ENCODE measurements at regions not wholly inside any gene's neighbourhood (a gene's known extent, or its start where the extent isn't known, plus 50 kb on each side); places are given as distances from the start of the nearest gene placed in this dataset.
A peak's percentile ranks its signal among the peaks of the same experiment; 100 is the strongest.

DNA sequence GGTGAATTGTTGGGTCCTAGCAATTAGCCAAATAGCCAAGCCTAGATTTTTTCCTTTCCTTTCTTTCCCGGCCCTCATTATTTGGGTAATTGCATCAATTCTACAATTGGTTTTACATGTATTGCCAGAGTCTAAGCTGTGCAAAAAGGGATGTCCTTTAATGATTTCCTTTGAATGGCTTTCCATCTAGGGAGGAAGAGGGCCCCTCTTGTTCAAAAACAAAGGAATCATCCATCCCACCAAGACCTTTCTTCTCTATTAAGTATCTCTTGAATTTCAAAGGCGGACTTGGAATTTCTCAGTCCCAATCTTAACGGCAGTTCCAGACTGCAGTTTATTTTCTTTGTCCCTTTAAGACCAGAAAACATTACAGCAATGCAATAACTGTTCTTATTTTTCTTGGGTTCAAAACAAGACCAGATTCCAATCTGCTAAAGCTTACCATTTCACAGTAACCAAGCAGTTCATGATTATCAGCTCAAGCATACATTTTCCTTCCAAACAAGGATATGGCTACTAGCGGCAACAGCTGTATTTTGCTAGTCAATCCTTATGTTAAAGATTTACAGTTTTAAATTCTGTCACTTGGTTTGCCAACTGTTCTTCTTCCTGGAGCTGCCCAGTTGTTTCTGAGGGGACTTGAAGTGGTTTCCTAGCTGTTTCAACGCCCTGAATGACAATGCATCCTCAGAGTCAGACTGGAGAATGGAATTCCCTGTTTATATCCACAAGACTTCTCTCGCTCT lies 91.4 kb upstream of the LRIG1 start:
- peak; percentile 74 for DNase-seq (ENCODE audit: low spot score)

DNA sequence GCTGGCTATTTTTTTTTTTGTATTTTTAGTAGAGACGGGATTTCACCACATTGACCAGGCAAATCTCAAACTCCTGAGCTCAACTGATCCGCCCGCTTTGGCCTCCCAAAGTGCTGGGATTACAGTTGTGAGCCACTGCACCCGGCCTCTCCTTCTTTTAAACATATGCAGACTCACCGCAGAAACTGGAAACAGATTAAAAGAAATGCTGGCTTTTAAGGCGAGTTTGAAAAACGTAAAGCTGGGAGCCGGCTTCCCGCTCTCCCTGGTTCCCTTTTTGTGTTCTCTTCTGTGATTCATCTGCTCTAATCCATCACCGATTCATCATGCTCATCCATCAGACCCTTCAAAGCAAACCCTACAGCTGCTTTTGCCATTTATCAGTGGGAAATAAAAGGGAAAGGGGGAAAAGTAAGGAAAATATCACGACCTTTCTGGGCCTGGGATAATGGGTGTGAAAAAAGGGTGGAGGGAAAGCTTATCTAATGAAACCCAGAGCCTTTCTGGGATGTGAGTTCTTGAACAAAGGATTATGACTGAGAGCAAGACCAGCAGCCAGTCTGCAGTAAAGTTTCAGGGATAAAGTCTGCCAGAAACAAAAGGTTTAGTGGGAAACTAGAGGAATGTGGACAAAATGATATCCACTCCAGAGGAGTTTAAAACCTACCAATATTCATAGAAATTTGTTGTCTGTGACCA lies 92.3 kb upstream of the LRIG1 start:
- DNase-seq (ENCODE audit: low spot score): peak; percentile 98

DNA sequence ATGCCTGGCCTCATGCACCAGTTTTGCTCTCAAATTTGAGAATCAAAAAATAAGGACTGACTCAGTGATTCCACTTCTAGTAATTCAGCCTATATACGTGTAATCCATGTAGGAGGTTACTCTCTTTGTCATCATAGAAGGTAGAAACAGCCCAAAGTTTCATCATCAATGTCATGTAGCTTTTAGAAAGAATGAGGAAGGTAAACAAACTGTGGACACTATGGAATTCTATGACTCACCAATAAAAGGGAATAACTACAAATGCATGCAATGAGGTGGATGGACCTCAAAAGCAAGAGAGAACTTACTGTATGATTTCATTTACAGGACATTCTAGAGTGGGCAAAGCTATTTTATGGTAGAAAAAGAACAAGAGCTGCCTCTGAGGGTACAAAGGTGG lies 93.2 kb upstream of the LRIG1 start:
- DNase-seq (ENCODE audit: low spot score): peak; percentile 16

DNA sequence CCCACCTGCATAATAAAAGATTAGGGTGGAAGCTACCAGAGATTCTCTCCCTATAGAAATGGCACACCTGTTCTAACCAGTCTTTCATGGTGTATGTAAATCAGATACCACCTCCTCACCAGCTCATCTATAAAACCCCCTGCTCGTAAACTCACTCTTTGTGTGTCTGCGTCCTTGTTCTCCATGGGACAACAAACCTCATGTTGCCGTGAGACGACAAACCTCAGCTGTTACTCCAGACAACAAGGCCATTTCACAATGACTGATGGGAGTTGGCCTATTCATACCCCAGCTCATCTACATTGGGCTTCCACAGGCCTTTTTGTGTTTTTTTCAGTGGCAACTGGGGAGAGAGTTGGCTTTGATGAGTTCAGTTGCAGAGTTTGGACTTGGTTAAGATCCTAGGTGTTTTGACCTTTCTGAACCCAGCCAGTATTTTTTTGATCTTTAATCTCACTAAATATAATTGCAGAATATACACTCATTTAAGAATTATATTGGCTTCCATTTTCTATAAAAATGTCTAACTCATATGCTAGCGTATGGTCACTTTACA lies 96.6 kb upstream of the LRIG1 start:
- DNase-seq (ENCODE audit: low spot score): no peak

DNA sequence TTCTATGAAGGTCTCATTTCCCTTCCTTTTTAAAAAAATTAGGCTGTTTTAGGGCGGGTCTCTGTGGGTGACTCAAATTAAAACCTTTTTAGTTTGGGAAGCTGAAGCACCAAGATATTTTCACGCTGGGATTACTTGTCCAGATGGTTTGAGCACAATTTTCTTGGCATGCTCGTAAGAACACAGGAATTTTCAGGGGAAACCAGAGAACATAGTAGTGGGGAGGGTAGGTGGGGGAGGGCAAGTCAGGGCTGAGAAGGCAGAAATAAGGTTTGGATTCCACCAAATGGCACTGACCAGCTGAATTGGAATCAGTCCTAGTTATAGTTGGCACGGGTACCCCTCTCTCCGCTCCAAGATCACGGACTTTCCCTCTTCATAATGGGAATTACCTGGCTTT lies 97.3 kb upstream of the LRIG1 start:
- peak; percentile 77 for DNase-seq (ENCODE audit: low spot score)

DNA sequence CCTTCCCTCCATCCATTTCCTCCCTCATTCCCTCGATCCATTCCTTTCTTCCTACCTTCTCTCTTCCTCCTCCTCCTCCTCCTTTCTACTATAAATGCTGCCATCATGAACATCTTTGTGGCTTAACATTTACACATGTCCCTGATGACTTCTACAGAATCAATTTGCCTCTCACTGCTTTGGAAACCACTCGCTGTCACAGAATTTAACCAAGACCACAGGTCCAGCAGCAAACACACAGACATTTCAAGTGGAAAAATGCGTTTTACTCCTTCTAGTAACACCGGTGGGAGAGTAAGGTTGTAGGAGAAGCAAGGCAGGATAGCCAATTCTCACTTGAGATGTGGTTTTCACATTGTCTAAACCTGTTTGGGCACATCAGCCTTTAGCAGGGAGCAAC lies 101.4 kb upstream of the LRIG1 start:
- DNase-seq (ENCODE audit: low spot score): no peak

DNA sequence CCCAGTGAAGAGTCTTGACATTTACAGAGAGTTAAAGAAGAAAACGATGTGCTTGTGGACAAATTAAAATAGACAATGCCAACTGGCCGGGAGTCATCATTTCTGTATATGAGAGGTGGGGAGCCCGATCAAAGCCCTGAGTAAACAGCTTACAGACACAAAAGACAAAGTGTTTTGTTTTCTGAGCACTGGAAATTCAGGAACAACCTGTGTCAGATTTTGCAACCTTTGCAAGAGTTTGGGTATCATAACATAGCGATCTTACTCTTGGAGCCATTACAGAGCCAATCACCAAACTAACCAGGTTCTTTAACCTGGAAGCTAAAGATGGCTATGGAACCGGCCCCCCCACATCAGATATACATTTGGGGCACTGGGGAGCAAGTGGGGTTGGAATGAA lies 101.9 kb upstream of the LRIG1 start:
- no peak for DNase-seq (ENCODE audit: low spot score)

DNA sequence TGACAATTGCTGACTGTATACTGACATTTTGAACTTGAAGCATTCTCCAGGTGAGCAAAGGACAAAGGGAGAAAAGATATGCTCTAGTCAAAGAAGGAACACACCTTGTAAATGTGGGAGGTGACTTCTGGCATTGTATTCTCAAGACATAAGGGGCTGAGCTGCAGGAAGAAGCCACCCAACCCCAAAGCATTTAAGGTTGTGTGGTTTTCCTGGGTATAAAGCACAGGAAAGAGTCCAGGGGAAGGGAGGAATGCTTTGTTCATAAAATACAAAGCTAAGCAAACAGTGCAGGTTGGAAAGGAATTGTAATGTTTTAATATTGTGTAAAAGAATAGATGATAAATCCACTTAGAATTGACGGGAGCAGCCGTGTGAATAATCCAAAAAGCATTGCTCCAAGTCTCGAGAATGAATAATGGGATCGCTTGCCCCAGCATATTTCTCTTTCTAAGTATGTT lies 102.4 kb upstream of the LRIG1 start:
- no peak for DNase-seq (ENCODE audit: low spot score)

DNA sequence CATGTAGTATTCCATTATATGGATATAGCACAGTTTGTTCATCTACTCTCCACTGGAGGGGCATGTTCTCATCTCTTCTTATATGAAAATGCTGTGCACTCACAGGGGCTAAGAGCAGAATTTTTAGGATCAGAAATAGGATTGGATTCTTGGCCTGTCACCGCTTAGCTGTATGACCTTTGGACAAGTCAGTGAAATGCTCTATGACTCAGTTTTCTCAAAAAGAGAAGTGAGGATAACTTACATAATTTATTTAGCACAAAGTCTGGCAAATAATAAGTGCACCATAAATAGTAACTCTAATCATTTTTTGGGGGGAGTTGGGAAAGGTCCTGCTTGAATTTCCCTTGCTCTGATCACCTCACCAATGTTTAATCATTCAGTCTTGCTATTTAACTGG lies 103.7 kb upstream of the LRIG1 start:
- DNase-seq (ENCODE audit: low spot score): no peak

DNA sequence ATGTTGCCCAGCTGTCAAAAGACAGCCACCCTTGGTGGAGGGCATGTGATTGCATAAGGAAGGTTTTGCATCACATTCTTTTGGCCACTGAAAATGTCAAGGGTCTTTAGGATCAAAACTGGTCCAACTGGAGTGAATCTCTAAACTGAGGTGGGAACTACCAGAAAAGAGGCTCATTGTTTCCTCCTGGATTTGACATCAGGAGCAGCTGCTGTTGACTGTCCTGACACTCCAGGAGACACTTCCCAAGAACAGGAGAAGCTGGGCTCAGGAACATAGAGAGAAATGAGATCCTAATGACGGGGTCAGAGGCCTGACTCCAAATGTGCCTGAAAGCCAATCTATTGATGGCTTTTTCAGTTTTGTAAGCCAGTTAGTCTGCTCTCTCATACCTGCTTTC lies 105.3 kb upstream of the LRIG1 start:
- no peak for DNase-seq (ENCODE audit: low spot score)

DNA sequence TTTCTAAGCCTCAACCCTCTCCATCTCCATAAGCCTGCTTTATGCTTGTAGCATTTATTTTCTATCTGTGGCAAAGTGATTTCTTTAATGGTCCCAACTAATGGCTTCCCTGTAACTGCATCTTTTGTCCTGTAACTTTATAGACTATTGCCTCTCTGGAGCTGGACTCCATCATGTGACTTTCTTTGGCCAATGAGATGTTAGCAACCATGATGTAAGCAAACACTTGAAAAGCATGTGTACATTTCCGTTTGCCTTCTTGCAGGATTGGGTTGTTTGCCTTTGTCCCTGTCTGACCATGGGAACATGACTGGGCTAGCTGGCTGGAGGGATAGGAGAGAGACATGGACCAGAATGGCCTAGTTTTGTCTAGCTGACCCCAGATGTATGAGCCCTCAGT lies 106.0 kb upstream of the LRIG1 start:
- no peak for DNase-seq (ENCODE audit: low spot score)

DNA sequence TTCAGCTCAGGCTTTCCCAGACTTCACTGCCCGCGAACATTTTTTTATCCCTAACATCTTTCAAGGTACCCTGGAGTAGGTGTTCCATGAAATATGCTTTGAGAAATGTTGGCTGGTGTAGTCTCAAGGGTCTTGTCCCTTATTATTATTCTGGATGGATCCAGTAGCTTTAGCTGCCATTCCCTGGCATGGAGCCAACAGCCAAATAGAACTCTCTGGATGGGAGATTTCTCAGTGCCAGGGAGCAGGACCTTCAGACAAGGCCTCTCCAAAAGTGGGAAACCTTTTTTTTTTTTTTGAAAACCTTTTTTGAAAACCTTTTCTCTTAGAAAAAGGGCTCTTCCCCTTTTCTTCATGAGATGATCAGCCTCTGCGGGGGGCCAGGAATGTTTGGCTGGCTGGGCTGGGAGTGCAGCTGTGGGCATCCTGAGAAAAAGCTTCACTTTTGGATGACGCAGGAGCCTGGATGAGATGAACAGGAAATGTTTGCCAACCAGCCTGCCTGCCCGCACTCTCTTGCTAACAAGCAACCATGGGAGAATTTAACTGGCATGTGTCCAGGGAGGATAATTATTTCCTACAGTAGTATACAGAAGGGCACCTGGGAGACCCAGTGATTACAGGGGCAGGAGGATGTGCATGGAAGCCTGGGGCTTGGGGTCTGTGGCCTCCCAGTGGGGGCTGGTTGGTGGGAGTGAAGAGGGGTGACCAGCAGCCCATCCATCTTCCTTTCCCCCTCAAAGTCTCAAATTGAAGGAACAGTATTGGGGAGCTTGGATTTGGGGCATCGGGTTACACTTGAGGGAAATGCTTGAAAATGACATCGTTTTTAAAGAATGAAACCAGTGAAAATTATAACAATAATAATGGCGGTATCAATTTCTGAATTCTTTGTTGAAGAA lies 109.1 kb upstream of the LRIG1 start:
- no peak for DNase-seq (ENCODE audit: low spot score)

DNA sequence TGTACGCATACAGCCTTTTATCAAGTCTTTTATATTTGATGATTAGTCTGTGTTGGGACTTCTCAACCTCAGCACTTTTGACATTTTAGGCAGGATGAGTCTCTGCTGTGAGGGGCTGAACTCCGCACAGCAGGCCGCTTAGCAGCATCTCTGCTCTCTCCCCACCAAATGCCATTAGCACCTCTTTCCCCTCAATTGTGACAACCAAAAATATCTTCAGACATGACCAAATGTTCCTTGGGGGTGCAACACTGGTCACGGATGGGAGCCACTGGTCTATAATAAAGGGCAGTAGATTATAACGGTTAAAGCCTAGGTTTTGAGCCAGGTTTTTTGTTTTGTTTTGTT lies 109.7 kb upstream of the LRIG1 start:
- DNase-seq (ENCODE audit: low spot score): no peak

DNA sequence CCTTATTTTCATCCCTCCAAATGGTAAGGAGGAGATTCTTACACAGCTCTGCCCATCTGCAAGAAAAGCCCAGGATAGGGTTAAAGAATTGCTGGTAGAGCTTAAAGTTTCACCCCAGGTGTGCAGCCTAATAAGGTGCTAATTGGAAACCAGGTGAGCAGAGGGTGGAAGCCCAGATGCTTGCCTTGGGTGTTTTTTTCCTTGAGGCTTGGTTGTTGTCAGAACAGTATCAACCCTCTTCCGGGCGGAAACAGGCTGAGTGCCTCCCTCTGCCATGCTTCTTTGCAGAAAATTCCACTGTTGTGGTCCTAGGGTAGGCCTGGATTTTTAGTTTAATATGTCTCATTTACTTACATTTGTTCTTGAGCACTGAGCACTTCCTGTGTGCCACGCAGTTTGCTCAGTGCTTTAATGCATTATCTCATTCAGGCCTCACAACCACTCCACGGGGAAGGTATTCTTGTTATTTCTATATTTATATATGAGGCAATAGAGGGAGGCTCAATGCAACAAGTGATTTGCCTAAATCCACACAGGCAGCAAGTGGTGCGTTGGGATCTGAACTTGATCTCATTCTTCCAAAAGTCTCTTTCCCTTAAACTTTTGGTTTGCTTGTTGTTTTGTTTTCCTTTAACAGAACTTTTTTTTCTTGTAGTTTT lies 115.0 kb upstream of the LRIG1 start:
- peak; percentile 38 for DNase-seq (ENCODE audit: low spot score)

DNA sequence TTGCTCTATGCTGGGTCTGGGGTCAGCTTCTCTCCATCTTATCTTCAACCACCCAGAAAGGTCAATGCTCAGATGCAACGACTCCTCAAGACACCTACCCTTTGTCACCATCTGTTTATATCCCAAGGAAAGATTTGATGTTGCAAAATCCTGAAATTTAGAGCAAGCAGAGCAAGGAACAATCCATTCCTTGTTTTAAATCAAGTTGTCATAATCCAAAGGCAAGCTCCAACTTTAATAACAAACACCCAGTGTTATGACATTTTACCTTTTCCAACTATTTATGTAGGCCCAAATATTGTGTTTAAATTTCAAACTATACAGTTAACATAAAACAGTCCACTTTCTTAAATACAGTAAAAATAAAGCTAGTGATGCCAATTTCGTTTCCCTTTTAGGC lies 116.5 kb upstream of the LRIG1 start:
- no peak for DNase-seq (ENCODE audit: low spot score)

DNA sequence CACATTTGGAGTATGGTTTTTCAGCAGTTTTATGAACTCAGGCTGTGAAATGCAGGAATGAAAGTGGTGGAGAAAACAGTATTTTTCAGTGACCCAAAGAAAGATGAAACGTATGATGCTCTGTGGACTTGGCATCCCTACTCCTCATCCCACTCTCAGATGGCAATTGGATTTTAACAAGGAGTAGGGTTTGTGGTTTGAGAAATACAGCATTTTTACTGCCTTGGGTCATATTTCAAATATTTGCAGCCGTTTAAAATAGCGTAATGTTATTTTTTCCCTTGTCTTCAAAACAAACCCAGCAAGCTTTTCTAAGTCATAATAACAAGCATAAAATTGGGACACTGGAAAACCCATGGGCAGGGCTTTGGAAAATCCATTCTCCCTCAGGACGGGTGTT lies 117.2 kb upstream of the LRIG1 start:
- DNase-seq (ENCODE audit: low spot score): no peak

DNA sequence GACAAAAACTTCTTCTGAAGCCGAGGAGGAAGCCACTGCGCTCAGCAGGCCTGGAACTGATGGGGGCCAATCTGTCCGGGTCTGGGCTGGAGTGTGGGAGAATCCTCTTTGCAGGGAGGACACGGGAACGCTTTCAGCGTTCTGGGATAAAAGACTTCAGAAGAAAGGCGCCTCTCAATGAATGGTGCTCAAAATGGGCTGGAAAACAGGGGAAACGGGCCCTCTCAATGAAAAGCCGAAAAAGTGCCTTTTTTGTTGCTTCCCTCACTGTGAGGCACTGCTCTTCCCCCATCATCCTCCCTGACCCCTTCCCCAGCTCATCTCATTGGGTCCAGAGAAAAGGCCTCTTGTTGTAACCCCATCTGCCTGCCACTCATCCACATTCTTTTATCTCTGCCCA lies 119.5 kb upstream of the LRIG1 start:
- no peak for DNase-seq (ENCODE audit: low spot score)

DNA sequence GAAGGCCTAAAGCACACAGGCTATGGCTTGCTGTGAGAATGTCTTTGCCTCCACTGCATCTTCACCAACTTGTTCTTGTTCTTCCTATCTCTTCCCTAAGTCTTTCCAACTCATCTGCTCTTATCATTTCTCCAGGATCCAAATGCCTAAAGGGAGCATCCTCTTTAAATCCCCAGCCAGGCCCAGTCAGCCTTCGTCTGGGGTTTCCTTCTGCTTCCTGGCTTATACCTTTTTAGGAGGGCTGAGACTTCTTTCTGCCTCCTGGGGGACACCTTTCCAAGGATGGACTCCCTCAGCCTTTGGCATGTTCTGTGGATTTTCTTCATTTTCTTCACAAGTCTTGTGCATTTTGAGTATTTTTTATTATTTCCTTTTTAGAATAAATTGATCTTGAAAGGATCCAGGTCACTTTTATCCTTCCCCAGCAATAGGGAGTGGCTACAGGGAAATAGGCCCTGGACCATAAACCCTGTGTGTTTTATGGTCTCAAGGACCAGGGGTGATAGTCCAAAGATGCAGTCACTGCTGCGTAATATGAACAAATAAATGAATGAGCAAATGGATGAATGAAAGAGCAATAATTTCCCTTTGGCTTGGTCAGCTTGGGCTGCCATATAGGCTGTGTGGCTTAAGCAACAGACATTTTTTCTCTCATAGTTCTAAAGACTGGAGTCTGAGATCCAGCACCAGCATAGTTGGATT lies 122.1 kb upstream of the LRIG1 start:
- DNase-seq (ENCODE audit: low spot score): no peak

DNA sequence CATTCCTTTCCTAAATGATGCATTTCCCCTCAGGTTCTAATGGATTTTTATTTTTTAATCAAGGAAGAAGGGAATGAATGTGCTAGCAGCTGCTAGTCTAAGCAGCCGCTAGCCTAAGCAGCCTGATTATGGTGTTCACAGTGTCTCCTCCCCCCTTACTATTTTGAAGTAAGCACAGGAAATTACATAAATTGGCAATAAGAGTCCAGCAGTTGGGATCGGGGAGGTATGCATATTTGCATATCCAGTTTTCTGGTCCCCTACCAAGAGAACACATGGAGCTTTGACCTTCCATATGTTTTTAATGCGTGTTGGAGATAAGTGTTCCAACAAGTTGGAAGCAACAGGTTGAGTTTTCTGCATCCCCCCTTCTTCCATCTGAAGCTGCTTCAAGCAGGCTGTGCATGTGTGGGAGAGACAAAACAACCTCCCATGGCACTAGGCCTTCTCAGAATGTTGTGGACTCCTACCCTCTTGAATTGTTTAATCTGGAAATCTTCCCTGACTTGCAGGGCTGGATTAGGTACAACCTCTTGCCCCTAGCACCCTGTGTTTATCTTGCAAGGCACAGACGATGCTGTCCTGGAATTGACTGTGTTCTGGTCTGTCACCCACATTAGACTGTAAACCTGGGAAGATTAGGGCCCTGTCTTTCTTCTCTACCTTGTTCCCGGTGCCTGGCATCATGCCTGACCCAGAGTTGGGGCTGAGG lies 124.8 kb upstream of the LRIG1 start:
- no peak for DNase-seq (ENCODE audit: low spot score)
